GM12878 (cell line): ENCODE measurements at regions not wholly inside any gene's neighbourhood (a gene's known extent, or its start where the extent isn't known, plus 50 kb on each side); places are given as distances from the start of the nearest gene placed in this dataset.

Experiments
- ATAC-seq: fragments of 200-7000 bp; cut with Tn5 transposase; 3 replicates; pipeline ENCODE4 v1.9.1; 2020; ENCODE audit warnings: mild to moderate bottlenecking, moderate library complexity
- BruUV-seq: library from RNA; stranded (reverse); fragments of 400-500 nt; replicated peaks from 2 replicates; lab custom pipeline; 2021; lab: Mats Ljungman, UMichigan
- CTCF ChIA-PET: fragments of 300-600 bp; sonication (Branson Sonifier 250); formaldehyde crosslinking; extraction: SDS; loops from one replicate; lab custom pipeline; 2021; ENCODE audit warnings: inconsistent platforms; lab: Yijun Ruan, JAX
- POLR2A ChIA-PET: fragments of 350-600 bp; formaldehyde crosslinking; extraction: SDS; loops from one replicate; lab custom pipeline; 2021; ENCODE audit warnings: inconsistent platforms; lab: Charles Lee
- RAD21 ChIA-PET: fragments of 300-600 bp; sonication (Branson Sonifier 250); formaldehyde crosslinking; loops from one replicate; lab custom pipeline; 2023; ENCODE audit warnings: antibody characterized with exemption; ENCODE audit not compliant: unreplicated experiment; lab: Charles Lee
- SMC1A ChIA-PET: fragments of 300-600 bp; sonication (Branson Sonifier 250); formaldehyde crosslinking; loops from one replicate; lab custom pipeline; 2023; ENCODE audit not compliant: unreplicated experiment, uncharacterized antibody; lab: Charles Lee
- DNase-seq: peaks from one replicate; pipeline ENCODE4 v3.0.0-alpha.2; 2011; ENCODE audit warnings: low read depth, low spot score
- FAIRE-seq: peaks from 3 replicates; lab custom pipeline; 2011; peaks lifted over from hg19 to GRCh38; lab: Jason Lieb, UNC
- H2AFZ ChIP-seq: 2 replicates; pipeline ENCODE4 v1.6.0; 2011; ENCODE audit warnings: low read depth, low read length, control low read depth; ENCODE audit not compliant: control insufficient read depth
- H3K27ac ChIP-seq: 2 replicates; pipeline ENCODE4 v1.5.1; 2011; ENCODE audit warnings: control low read depth; ENCODE audit not compliant: control insufficient read depth, insufficient read depth
- H3K27me3 ChIP-seq, 2 experiments: replicated peaks in 1 of 2; 2 replicates each; pipeline versions ENCODE4 v1.6.0 to v1.6.1; 2011; ENCODE audit warnings: low read length in 1 of 2; ENCODE audit not compliant: control insufficient read depth in 2 of 2, insufficient read depth in 2 of 2
- H3K36me3 ChIP-seq, 2 experiments: 2 replicates each; pipeline ENCODE4 v1.5.1; 2011; ENCODE audit warnings: low read length in 1 of 2; ENCODE audit not compliant: control insufficient read depth in 2 of 2, insufficient read depth in 2 of 2
- H3K4me1 ChIP-seq: 2 replicates; pipeline ENCODE4 v1.6.1; 2011; ENCODE audit warnings: mild to moderate bottlenecking, low read length, moderate library complexity, mixed read lengths; ENCODE audit not compliant: control insufficient read depth, insufficient read depth
- H3K4me2 ChIP-seq: 2 replicates; pipeline ENCODE4 v1.6.0; 2011; ENCODE audit warnings: control low read depth; ENCODE audit not compliant: control insufficient read depth, insufficient read depth
- H3K4me3 ChIP-seq: fragments of 200-600 bp; sonication (generic); 2 replicates; pipeline ENCODE4 v1.5.1; 2016
- H3K79me2 ChIP-seq: 2 replicates; pipeline ENCODE4 v1.6.0; 2011; ENCODE audit warnings: low read length; ENCODE audit not compliant: control insufficient read depth, insufficient read depth
- H3K9ac ChIP-seq: 2 replicates; pipeline ENCODE4 v1.8.0; 2011; ENCODE audit warnings: low read length, control low read depth, mixed read lengths; ENCODE audit not compliant: control insufficient read depth, insufficient read depth
- H3K9me3 ChIP-seq: replicated peaks from 3 replicates; pipeline ENCODE4 v1.5.1; 2011; ENCODE audit warnings: mild to moderate bottlenecking, low read length; ENCODE audit not compliant: control insufficient read depth, insufficient read depth
- H4K20me1 ChIP-seq: 2 replicates; pipeline ENCODE4 v1.6.0; 2011; ENCODE audit not compliant: control insufficient read depth, insufficient read depth
- ASH2L ChIP-seq: fragments of 300-600, 200-600 bp; sonication (generic); IDR thresholded peaks from 2 replicates; pipeline ENCODE4 v1.6.1; 2017; ENCODE audit warnings: low read depth, mild to moderate bottlenecking, borderline replicate concordance
- ATF7 ChIP-seq: fragments of 450-650 bp; IDR thresholded peaks from 2 replicates; pipeline ENCODE4 v1.6.1; 2016; ENCODE audit warnings: low read depth, mild to moderate bottlenecking
- IKZF2 ChIP-seq, 2 experiments: fragments of 450-650 bp; IDR thresholded peaks; 2 replicates each; pipeline ENCODE4 v1.6.1; 2017; ENCODE audit warnings: mild to moderate bottlenecking in 2 of 2, moderate library complexity in 2 of 2
- KLF5 ChIP-seq: fragments of 450-650 bp; IDR thresholded peaks from 2 replicates; pipeline ENCODE4 v1.6.1; 2014; ENCODE audit warnings: mild to moderate bottlenecking; ENCODE audit not compliant: partially characterized antibody
- POLR2AphosphoS2 ChIP-seq: IDR thresholded peaks from 2 replicates; pipeline ENCODE4 v1.6.1; 2011; ENCODE audit warnings: low read depth, mild to moderate bottlenecking, low read length, improper control_type of control experiment, moderate library complexity
- SIX5 ChIP-seq: IDR thresholded peaks from 2 replicates; pipeline ENCODE4 v1.6.1; 2011; ENCODE audit warnings: mild to moderate bottlenecking, low read depth, low read length, moderate library complexity; ENCODE audit not compliant: severe bottlenecking
- SPI1 ChIP-seq: IDR thresholded peaks from 2 replicates; pipeline ENCODE4 v1.6.1; 2011; ENCODE audit warnings: low read depth, mild to moderate bottlenecking, low read length, moderate library complexity, borderline replicate concordance; ENCODE audit not compliant: insufficient read depth
- STAT3 ChIP-seq: IDR thresholded peaks from 2 replicates; pipeline ENCODE4 v1.6.1; 2011; ENCODE audit warnings: low read depth, low read length, improper control_type of control experiment
- YY1 ChIP-seq: IDR thresholded peaks from 2 replicates; pipeline ENCODE4 v1.6.1; 2011; ENCODE audit warnings: low read depth, mild to moderate bottlenecking, low read length
- WGBS: methylation state at CpG from one replicate; pipeline ENCODE4 v1.1.6; 2016; ENCODE audit warnings: low lambda C conversion rate; ENCODE audit not compliant: insufficient replicate concordance, insufficient coverage; ENCODE audit errors: missing lambda C conversion rate; 5-methylcytosine and 5-hydroxymethylcytosine counted together
- in situ Hi-C: fragments of 300-500 bp; cut with MboI; formaldehyde crosslinking; loops from 9 replicates; pipeline ENCODE4 v1.14.3; 2018; ENCODE audit warnings: mixed read lengths
- intact Hi-C: fragments of 100-400 bp; cut with micrococcal nuclease; formaldehyde crosslinking; loops from one replicate; pipeline ENCODE4 v1.14.2; 2022; ENCODE audit not compliant: unreplicated experiment
- TF ChIP-seq, protein P1 (sequence below): IDR thresholded peaks from 2 replicates; pipeline ENCODE4 v1.6.1; 2012; ENCODE audit warnings: improper control_type of control experiment, low read depth, low read length; ENCODE audit not compliant: insufficient replicate concordance
- TF ChIP-seq, protein P2 (sequence below): fragments of 450-650 bp; IDR thresholded peaks from 2 replicates; pipeline ENCODE4 v1.6.1; 2018; ENCODE audit warnings: mild to moderate bottlenecking, low read depth, moderate library complexity; ENCODE audit not compliant: partially characterized antibody

GRCh38 chr9:21668516-21668915, 133.9 kb upstream of the MTAP start:
- CTCF ChIA-PET: interaction anchor here (0.6 to 1.0 kb wide), 2 partner anchors 9 to 16 kb away, joined by 3 read pairs; no protein-coding TSS in a partner anchor

DNA sequence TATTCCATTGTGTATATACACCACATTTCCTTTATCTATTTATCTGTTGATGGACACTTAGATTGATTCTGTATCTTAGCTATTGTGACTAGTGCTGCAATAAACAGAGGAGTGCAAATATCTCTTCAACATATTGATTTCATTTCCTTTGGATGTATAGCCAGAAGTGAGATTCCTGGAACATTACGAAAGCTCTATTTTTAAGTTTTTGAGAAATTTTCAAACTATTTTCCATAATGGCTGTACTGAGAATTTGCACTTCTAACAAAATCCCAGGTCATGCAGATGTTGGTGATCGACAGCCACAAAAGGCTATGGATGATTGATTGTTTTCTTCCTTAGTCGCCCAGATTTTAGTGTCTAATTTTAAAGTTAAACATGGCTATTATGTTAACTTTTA, 132.7 kb upstream of the MTAP start:
- Histone ChIP-seq H3K79me2 (no peaks in the 10 kb centered on the region), H3K27ac (no peak overlapping the region), H3K9me3 (no peaks in the 10 kb centered on the region), H3K4me3 (no peak overlapping the region), H2AFZ (no peak overlapping the region), H3K27me3 (no peaks in the 10 kb centered on the region), H4K20me1 (no peaks in the 10 kb centered on the region), H3K4me1 (no peaks in the 10 kb centered on the region), H3K4me2 (no peak overlapping the region), H3K36me3 (no peaks in the 10 kb centered on the region), H3K9ac (no peak overlapping the region)
- ATAC-seq (no peak), DNase-seq (no peak), FAIRE-seq (no peak)
- no TSS peak for BruUV-seq
- in situ Hi-C loops: no loop called here
- ChIA-PET RAD21 (no interaction called here), SMC1A (interaction anchor here (1.0 kb wide), 1 partner anchor 14 kb away, joined by 3 read pairs; no protein-coding TSS in a partner anchor), POLR2A (no interaction called here), CTCF (interaction anchor here (1.2 kb wide), 1 partner anchor 487 kb away, joined by 3 read pairs; no protein-coding TSS in a partner anchor)
- intact Hi-C loops: no loop called here
- 28% methylated on average over 3 of the region's 3 CpGs for WGBS
- TF ChIP-seq, protein P1, sequence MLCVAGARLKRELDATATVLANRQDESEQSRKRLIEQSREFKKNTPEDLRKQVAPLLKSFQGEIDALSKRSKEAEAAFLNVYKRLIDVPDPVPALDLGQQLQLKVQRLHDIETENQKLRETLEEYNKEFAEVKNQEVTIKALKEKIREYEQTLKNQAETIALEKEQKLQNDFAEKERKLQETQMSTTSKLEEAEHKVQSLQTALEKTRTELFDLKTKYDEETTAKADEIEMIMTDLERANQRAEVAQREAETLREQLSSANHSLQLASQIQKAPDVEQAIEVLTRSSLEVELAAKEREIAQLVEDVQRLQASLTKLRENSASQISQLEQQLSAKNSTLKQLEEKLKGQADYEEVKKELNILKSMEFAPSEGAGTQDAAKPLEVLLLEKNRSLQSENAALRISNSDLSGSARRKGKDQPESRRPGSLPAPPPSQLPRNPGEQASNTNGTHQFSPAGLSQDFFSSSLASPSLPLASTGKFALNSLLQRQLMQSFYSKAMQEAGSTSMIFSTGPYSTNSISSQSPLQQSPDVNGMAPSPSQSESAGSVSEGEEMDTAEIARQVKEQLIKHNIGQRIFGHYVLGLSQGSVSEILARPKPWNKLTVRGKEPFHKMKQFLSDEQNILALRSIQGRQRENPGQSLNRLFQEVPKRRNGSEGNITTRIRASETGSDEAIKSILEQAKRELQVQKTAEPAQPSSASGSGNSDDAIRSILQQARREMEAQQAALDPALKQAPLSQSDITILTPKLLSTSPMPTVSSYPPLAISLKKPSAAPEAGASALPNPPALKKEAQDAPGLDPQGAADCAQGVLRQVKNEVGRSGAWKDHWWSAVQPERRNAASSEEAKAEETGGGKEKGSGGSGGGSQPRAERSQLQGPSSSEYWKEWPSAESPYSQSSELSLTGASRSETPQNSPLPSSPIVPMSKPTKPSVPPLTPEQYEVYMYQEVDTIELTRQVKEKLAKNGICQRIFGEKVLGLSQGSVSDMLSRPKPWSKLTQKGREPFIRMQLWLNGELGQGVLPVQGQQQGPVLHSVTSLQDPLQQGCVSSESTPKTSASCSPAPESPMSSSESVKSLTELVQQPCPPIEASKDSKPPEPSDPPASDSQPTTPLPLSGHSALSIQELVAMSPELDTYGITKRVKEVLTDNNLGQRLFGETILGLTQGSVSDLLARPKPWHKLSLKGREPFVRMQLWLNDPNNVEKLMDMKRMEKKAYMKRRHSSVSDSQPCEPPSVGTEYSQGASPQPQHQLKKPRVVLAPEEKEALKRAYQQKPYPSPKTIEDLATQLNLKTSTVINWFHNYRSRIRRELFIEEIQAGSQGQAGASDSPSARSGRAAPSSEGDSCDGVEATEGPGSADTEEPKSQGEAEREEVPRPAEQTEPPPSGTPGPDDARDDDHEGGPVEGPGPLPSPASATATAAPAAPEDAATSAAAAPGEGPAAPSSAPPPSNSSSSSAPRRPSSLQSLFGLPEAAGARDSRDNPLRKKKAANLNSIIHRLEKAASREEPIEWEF: no peak
- no peak for TF ChIP-seq ASH2L
- TF ChIP-seq STAT3: no peak
- no peak for TF ChIP-seq YY1
- TF ChIP-seq IKZF2 (IDR thresholded peaks at IDR 0.05): no peak
- no peak for TF ChIP-seq ATF7
- no peak for TF ChIP-seq SIX5
- TF ChIP-seq KLF5: no peak
- TF ChIP-seq, protein P2, sequence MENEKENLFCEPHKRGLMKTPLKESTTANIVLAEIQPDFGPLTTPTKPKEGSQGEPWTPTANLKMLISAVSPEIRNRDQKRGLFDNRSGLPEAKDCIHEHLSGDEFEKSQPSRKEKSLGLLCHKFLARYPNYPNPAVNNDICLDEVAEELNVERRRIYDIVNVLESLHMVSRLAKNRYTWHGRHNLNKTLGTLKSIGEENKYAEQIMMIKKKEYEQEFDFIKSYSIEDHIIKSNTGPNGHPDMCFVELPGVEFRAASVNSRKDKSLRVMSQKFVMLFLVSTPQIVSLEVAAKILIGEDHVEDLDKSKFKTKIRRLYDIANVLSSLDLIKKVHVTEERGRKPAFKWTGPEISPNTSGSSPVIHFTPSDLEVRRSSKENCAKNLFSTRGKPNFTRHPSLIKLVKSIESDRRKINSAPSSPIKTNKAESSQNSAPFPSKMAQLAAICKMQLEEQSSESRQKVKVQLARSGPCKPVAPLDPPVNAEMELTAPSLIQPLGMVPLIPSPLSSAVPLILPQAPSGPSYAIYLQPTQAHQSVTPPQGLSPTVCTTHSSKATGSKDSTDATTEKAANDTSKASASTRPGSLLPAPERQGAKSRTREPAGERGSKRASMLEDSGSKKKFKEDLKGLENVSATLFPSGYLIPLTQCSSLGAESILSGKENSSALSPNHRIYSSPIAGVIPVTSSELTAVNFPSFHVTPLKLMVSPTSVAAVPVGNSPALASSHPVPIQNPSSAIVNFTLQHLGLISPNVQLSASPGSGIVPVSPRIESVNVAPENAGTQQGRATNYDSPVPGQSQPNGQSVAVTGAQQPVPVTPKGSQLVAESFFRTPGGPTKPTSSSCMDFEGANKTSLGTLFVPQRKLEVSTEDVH: no peak

More at GRCh38 chr9:21668516-21668915, 133.9 kb upstream of the MTAP start:
- TF ChIP-seq POLR2AphosphoS2: no peak
- TF ChIP-seq SPI1: peak; percentile 27; the same call in 1 of the 2 replicates
- ATAC-seq (peak; percentile 60), DNase-seq (no peak), FAIRE-seq (no peak)
- SMC1A ChIA-PET: no interaction called here
- no peaks in the 10 kb centered on the region for H3K36me3 ChIP-seq
- no peaks in the 10 kb centered on the region for H3K9me3 ChIP-seq
- H3K27ac ChIP-seq: no peak overlapping the region
- no peaks in the 10 kb centered on the region for H3K79me2 ChIP-seq
- in situ Hi-C loops: no loop called here
- no peaks in the 10 kb centered on the region for H4K20me1 ChIP-seq
- H3K9ac ChIP-seq: no peak overlapping the region
- H3K4me1 ChIP-seq: no peaks in the 10 kb centered on the region
- no TSS peak for BruUV-seq
- POLR2A ChIA-PET: no interaction called here
- H3K4me3 ChIP-seq: no peak overlapping the region
- no peak overlapping the region for H2AFZ ChIP-seq
- 12% methylated on average over 3 of the region's 3 CpGs for WGBS
- RAD21 ChIA-PET: no interaction called here
- no peak overlapping the region for H3K4me2 ChIP-seq
- intact Hi-C loops: no loop called here
- H3K27me3 ChIP-seq: no peaks in the 10 kb centered on the region
